ENCODE measurements at regions not wholly inside any gene's neighbourhood (a gene's known extent, or its start where the extent isn't known, plus 50 kb on each side); places are given as distances from the start of the nearest gene placed in this dataset.
A peak's percentile ranks its signal among the peaks of the same experiment; 100 is the strongest.
"Not testable (repeated sequence)": the region's sequence is repeated elsewhere in the genome, so short reads cannot be mapped to it uniquely, and the experiment has no call there.

DNA sequence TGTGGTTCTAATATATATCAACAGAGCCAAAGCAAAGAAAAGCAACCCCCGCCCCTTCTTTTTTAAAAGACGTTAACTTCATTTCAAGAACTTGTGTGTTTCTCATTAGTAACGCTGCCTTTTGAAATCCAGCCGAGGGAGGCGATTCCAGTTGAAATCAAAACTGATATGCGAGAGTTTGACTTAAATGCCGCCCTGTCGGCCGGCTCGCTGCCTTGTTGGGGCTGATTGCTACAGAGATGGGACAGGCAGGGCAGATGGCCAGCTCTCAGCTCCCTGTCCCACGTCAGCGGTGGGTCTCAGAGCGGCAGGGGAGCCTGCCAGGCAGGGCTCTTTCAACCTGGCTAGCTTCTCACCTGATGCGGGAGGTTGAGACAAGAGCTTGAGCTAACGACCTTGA lies 51.9 kb upstream of the ALX4 start:
- DNase-seq = no peak

DNA sequence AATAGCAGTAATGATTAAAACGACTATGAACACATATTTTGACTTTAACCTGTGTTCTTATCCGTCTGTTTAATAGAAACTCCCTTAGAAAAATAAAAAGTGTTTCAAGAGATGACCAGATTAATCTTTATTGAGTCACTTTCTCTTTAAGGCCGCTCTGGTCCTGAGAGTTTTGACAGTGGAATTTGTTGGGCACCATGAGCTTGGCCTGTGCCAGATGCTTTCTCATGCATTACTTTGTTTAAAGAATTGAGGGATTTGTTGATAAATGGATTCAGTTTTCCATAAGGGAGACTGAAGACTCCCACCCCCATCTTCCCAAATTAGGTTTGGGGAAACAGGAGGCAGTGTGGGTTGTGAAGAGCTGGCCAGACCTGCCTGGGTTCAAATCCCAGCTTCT lies 53.2 kb upstream of the ALX4 start:
- DNase-seq = no peak

DNA sequence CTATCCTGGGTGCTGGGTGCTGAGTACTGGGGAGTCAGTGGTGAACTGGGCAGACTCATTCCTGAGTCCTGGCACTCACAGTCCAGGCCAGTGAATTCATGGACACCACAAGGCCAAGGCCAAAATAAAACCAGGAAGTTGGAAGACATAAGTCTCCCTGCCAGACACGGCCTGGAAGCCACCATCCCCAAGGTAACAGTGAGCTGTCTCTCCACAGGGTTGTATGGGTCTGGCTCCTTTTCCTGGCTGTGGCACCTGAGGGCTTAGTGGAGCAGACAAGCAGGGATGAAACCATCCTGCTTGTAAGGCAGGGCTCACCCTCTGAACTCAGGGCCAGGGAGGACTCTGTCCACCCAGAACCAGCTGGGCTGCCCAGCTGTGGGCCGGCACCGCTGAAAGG lies 54.7 kb upstream of the ALX4 start:
- no peak for DNase-seq

DNA sequence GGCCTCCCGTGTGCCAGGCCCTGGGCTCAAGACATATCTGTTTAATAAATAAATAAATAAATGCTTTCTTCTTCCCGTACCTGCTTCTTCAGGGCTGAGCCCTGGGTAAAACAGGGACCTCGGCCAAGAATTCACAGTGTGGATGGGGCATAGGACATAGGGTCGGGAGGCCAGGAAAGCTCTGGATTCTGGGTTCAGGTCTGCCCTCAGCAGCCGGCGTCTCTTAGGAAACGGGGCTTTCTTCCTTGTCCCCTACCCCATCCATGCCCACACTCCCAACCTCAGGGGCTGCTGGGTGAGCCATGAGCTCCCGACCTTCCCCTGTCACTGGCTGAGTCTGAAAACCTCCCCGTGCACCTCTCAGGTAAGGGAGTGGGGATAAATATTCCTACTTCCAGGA lies 55.7 kb upstream of the ALX4 start:
- no peak for DNase-seq

DNA sequence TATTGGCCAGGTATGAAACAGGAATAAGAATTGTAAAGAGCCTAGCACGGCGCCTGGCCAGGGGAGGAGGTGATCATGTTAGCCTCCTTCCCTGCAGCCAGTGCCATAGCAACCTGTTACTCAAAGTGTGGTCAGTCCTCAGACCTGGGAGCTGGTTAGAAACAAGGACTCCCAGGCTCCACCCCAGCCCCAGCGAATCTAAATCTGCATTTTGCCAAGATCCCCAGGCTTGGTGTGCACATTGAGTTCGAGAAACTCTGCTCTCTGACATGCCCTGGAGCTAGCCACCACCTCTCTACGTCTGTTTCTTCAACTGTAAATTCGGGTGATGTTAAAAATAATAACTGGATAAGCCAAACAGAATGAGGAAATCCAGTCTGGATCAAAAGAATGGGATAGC lies 56.1 kb upstream of the ALX4 start:
- DNase-seq = no peak

DNA sequence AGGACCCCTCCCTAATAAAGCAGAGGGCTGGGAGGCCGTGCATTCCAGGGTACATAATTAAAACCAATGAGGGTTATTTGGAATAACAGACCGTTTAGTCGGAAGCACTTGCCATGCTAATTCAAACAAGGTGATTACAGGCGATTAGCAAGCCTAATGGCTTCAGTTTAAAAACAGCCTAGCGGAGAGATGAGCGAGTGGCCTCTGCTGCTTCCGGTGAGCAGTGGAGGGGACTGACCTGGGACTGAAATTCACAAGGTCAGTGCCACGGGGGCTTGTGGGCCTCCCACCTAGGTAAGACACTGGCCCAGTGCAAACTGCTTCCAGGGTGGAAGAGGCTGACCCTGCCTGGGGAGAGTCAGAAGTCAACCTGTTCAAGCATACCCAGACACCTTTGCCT lies 56.8 kb upstream of the ALX4 start:
- DNase-seq = no peak

DNA sequence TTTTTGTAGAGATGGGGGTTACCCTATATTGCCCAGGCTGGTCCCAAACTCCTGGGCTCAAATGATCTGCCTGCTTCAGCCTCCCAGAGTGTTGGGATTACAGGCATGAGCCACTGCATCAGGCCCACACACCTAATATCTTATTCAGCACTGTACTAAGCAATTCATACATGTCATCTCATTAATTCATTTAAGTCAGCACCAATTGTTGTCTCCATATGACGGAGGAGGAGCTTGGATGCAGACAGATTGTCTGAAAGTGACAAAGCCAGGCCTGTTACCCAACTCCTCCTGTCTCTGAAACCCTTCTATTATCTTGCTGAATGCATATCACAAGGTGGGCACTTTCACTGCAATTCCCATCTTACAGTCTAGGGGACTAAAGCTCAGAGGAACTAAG lies 57.5 kb upstream of the ALX4 start:
- DNase-seq = no peak

DNA sequence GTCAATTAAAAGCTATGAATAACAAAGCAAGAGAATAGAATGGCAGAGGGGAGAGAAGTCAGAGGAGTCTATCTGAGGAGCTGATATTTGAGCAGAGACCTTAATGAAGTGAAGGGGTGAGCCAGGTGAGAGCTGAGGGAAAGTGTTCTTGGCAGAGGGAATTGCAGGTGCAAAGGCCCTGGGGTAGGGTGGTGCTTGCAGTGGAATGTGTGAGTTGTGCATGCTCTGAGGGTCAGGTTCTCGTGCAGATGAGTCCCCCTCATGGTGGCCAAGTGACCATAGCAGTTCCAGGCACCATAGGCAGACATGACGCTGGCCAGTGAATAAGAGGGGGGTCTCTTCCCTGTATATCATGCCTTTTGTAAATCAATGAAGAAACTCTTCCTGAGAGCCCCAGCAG lies 58.9 kb upstream of the ALX4 start:
- DNase-seq = no peak

DNA sequence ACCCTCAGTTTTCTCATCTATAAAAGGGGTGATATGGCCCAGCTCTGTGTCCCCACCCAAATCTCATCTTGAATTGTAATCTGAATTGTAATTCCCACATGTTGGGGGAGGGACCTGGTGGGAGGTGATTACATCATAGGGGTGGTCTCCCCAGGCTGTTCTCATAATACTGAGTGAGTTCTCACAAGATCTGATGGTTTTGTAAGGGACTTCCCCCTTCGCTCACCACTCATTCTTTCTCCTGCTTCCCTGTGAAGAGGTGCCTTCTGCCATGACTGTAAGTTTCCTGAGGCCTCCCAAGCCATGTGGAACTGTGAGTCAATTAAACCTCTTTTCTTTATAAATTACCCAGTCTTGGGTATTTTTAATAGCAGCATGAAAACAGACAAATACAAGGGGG lies 61.1 kb upstream of the ALX4 start:
- not testable (repeated sequence) for DNase-seq

DNA sequence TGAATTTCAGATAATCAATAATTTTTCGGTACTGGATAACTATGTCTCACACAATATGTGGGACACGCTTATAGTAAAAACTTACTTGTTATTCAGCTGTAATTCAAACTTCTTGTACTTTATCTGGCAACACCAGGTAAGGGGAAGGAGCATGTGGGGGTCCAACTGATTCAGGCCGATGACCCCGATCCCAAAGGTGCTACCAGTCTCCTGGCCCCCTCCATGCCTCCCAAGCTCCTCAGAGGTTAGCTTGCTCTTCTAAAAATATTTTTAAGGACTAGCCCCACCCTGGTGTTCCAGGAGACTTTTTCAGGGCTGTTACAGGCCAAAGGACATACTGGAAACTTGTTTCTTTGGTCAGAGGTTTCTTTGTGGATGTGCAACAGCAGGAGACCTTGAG lies 61.8 kb upstream of the ALX4 start:
- DNase-seq = no peak

DNA sequence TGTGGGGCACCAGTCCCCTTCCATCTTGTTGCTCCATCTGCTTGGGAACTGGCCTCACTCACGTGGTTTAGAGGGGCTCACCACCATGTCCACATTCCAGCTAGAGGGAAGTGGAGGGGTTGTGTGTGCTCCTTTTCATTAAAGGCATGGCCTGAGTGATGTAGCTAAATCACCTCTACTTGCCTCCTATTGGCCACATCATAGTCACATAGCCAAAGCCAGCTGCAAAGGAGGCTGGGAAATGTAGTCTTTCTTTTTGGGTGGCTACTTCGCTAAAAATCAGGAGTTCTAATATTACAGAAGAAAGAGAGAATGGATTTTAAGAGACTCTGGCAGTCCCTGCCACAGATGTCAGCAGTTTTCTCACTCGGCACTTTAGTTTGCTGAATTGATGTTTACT lies 63.0 kb upstream of the ALX4 start:
- no peak for DNase-seq

DNA sequence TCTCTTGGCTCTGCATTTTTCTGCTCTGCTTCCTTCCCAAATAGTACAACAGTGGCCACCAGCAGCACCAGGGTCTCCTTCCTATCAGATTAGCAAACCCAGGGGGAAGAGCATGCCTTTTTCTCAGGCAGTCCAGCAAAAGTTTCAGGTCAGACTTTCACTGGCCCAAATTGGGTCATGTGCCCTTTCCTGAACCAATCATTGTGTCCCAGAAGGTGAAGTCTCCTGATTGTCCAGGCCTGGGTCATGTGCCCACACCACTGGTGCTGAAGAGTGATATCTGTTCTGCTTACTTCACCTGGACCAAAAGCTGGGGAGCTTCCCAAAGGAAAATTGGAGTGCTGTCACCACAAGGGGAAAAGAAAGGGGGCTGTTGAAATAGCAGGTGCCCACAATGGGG lies 64.1 kb upstream of the ALX4 start:
- DNase-seq = no peak

DNA sequence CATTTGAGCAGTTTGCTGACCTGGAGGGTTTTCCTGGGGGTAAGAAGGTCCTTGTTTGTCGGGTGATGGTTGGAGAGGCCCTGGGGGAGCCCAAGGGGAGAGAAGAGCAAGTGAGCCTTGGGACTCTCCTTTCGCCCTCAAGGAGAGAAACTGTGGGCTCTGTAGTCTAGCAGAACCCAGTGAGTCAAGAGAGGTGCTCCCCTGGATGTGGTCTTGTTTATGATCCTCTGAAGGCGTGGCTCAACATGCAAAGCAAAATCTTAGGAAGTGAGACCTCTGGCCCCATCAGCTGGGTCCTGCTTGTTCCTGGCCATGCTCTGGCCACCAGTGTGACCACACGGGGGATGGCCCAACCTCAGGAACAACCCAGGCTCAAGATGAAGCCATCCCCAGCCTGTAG lies 66.5 kb upstream of the ALX4 start:
- no peak for DNase-seq

DNA sequence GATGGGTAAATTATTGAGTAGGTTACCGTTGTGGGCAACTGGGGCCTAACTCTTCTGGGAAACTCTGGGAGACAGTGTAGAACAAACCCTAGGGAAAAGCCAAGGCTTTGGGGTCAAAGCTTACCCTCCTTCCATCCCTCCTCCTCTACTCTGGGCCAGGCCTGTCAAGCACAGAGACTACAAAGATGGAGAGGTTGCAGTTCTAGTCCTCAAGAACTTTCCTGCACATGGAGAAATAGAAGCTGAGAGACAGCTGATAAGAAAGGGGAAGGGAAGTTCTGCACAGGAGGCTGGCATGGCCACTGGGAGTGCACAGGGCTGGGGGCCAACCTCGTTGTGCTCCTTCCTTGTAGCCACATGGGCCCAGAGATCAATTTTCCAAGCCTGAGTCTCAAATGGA lies 67.2 kb upstream of the ALX4 start:
- no peak for DNase-seq

DNA sequence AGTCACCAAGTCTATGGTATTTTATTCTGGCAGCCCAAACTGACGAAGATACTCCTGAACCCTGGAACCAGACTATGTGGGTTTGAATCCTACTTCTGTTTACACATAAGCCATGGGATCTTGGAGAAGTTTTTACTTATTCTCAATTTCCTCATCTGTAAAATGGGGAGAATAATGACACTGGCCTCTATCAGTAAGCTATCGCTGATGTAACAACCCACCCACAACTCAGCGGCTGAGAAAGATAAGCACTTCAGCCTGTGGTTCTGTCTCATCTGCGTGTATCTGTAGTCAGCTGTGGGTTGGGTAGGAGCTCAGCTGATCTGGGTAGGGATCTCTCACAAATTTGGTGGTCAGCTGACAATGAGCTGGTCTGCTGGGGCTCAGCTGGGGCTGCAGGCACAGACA lies 68.0 kb upstream of the ALX4 start:
- no peak for DNase-seq

DNA sequence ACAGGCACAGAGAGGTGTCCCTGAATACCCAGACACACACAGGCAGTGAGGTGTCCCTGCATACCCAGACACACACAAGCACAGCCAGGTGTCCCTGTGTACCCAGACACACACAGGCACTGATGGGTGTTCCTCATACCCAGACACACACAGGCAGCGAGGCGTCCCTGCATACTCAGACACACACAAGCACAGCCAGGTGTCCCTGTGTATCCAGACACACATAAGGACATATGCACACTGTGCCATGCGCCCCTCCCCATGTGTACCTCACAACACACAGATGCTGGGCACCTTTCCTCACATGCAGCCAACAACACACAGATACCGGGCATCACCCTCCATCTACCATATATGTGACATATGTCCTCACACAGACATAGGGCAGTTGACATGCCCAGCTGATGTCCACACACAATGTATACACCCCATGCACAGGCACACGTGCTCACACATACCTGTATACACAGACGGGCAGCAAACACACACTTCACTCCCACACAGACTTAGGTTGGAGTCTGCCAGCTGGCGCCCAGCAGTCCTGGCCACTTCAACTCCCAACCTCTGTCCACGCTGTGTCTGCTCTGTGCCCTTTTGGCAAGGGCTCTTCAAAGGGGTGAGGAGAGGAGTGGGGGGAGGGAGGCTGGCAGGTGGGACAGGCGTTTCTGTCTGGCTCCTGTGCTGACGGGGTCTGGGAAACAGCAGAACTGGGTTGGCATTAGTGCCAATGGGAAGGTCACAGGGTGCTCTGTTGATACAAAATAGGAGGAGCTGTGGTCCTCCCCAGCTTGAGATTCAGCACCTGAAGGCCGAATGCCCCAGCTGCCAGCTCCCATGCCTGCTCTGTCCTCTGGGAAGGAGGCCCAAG lies 69.4 kb upstream of the ALX4 start:
- DNase-seq = no peak

DNA sequence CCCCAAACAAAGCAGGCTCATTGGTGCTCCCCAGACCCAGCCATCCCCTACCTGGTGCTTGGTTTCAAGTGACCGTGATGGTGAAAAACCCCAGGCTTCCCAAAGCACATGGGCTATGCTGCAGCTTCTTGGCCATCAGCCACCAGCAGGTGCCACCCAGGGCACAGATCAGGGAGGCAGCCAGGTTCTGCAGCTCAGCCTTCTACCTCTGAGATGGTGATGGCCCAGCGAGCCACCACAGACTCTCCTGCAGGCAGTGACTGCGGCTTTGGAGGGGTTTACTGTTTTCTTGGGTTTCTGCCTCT lies 70.0 kb upstream of the ALX4 start:
- DNase-seq = no peak

DNA sequence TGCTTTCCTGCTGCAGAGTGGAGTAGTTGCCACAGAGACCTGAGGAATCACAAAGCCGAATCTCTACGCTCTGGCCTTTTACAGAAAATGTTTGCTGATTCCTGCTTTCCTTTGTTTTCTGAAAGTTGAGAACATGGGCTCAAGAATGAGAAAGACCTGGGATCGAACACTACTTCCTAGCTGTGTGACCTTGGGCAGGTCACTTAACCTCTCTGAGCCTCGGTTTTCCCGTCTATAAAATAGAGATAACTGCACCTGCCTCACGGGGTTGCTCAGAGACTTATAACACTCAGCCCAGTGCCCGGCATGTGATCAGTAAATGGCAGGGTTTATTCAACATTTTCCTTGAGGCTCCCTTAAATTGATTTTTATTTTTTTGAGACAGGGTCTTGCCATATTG lies 70.9 kb upstream of the ALX4 start:
- DNase-seq = no peak

DNA sequence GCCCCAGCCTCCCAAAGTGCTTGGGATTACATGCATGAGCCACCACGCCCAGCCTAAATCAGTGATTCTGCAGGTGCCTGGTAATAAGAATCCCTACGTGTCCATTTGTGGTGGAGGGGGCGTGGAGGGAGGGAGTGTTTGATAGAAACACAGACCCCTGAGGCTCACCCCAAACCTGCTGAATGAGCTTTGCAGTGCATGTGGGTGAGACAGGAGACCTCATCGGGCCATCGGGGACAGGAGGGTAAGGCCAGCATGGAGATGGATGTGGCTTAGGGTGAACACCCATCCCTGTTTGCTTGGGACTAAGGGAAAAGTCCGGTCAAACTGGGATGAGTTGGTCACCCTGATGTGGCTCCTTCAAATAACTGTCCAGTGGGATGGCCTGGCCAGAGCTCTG lies 71.3 kb upstream of the ALX4 start:
- no peak for DNase-seq

DNA sequence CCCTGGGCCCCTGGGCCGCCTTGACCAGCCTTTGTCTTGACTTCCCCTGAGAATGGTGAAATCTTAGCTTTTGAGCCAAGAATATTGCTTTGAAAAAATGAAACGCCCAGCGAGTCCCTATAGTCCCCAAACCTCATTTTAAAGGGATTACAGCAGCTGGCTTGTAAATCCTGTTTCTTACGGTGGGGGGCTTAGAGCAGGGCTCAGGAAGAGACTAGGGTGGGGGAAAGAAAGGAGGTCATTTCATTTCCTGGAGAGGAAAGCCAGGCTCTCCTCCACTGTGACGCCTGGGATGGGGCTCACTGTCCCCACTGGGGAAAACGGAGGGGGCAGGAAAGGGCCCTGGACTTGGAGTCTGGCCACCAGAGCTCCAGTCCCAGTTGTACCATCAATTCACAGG lies 72.2 kb upstream of the ALX4 start:
- no peak for DNase-seq

DNA sequence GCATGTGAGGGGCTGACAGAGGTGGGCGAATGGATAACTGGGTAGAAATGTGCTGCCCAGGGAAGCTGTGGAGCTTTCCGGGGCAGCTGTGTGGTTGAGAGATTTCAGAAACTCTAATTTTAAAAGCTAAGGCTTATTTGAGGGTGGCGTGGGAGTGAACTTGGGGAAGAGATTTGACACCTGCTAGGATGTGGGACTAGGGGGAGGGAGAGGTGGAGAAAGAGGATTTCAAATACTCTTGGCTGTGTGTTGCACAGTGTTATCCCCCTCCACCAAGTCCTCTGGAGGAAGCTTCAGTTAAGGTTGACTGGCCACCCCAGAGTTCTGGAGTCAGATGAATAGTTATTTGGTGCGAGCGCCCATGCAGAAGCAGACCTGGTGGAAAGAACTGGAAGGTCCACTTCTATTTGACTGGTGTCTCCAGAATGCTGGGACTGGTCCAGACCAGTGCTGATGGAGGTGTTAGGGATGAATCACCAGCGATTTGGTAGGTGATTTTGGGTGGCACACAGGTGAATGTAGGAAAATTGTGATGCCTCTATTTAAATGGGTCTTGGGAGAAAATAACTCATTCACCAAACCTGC lies 72.8 kb upstream of the ALX4 start:
- DNase-seq = peak; percentile 24

DNA sequence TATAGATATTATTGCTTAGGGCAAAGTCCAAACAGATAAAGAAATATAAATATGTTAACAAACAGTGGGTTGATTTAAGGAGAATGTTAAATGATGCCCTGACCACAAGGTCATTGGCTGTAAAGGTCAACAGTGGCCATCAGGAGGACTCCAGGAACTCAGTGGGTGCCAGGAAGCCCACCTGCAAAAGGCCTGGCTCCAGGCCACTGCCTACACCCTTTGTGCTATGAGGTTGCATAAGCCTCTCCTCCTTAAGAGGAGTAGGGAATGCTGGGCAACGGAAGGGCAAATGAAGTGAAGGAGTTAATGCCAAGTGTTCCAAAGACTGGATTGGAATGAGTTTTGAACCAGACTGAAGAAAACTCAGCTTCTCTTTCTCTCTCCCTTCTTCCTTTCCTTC lies 73.3 kb upstream of the ALX4 start:
- DNase-seq = no peak

DNA sequence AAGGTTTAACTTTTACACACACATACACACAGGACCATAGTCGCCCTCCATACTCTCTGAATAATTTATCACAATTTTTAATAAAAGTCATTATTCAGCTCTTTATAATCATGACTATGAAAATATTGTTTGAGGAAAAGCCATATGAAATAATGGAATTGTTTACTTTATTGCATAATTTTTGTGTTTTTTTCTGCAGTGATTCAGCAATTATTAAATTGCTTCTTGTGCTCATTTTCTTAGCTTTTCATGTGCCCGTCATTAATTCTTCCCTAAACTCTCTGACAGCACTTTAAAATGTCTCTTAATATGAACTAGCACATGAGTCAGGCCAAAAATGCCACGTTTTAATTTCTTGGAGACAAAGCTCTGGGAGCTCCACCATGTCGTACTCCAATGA lies 77.5 kb upstream of the ALX4 start:
- no peak for DNase-seq

DNA sequence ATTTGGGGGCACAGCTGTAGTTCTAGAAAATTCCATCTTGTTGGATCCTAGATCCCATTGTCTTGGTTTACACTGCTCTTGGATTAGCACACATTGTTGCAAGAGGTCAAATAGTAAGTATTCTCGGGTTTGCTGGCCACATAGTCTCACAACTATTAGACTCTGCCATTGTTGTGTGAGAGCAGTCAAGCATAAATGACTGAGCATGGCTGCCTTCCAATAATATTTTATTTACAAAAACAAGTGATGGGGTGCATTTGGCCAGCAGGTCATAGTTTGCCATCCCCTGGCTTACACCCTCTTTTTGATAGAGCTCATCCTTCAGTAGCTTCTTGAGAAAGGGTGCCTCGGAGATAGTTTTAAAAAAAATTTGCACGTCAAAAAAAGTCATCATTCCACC lies 77.9 kb upstream of the ALX4 start:
- DNase-seq = no peak

Measured in renal pelvis (tissue), 1 donor.